ENCODE measurements at regions not wholly inside any gene's neighbourhood (a gene's known extent, or its start where the extent isn't known, plus 50 kb on each side); places are given as distances from the start of the nearest gene placed in this dataset.

DNA sequence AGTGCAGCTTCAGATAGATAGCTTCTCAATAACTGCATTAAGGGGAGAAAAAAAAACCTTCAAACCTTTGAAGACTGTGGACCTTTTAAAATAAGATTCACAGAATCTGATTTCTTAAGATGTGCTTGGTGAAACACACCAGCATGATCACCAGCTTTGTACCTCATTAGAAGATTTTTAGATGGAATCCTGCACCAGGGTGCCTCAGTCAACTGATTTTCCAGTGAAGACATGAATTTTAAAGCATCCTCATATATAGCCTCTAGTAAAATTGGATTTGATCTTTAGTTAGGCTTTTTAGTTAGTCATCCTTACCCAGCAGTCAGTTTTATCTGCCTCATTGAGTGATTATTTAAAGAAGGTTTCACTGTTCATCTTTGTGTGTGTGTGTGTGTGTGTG, 208.6 kb upstream of the DEPDC1 start (continued):
- TF ChIP-seq FOXA1 (IDR thresholded peaks at IDR 0.05), result no peak
- no peak for TF ChIP-seq TAF1 (conservative IDR thresholded peaks at IDR 0.05)
- TF ChIP-seq FOXA2 (IDR thresholded peaks at IDR 0.05), result no peak

DNA sequence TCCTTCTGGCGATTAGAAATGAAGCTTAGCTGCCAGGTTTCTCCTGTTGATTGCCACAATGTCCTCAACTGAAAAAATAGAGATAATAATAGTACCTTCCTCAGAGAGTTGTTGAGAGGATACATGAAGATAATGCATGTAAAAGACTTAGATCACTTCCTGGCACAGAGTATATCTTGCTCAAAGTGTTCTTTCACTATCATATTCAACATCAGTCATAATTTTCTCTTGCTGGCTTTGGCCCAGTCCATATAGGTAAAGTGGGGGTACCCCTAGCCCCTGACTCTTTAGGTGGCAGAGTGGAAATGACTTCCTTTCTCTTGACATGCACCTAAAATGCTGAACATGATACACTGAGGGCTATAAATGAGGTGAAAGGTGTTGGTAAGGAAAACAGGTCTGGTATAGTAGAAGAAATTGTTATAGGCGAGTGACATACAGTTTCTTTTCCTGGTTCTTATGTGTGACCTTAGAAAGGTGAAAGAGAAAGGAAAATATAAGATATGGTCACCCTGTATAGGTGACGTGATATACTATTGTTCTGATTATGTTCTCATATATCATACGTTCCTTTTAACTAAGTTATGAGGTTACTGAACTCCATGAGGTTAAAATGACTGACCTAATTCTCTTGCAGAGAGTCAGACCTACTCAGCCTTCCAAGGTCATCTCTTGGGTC, 209.9 kb upstream of the DEPDC1 start:
- no peak for TF ChIP-seq YY1 (IDR thresholded peaks at IDR 0.05)
- TF ChIP-seq, protein P1, sequence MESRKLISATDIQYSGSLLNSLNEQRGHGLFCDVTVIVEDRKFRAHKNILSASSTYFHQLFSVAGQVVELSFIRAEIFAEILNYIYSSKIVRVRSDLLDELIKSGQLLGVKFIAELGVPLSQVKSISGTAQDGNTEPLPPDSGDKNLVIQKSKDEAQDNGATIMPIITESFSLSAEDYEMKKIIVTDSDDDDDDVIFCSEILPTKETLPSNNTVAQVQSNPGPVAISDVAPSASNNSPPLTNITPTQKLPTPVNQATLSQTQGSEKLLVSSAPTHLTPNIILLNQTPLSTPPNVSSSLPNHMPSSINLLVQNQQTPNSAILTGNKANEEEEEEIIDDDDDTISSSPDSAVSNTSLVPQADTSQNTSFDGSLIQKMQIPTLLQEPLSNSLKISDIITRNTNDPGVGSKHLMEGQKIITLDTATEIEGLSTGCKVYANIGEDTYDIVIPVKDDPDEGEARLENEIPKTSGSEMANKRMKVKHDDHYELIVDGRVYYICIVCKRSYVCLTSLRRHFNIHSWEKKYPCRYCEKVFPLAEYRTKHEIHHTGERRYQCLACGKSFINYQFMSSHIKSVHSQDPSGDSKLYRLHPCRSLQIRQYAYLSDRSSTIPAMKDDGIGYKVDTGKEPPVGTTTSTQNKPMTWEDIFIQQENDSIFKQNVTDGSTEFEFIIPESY (IDR thresholded peaks at IDR 0.05), result no peak
- TF ChIP-seq, protein P2, sequence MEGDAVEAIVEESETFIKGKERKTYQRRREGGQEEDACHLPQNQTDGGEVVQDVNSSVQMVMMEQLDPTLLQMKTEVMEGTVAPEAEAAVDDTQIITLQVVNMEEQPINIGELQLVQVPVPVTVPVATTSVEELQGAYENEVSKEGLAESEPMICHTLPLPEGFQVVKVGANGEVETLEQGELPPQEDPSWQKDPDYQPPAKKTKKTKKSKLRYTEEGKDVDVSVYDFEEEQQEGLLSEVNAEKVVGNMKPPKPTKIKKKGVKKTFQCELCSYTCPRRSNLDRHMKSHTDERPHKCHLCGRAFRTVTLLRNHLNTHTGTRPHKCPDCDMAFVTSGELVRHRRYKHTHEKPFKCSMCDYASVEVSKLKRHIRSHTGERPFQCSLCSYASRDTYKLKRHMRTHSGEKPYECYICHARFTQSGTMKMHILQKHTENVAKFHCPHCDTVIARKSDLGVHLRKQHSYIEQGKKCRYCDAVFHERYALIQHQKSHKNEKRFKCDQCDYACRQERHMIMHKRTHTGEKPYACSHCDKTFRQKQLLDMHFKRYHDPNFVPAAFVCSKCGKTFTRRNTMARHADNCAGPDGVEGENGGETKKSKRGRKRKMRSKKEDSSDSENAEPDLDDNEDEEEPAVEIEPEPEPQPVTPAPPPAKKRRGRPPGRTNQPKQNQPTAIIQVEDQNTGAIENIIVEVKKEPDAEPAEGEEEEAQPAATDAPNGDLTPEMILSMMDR (IDR thresholded peaks at IDR 0.05; ENCODE audit: low read depth, low read length, missing input control), result no peak
- TF ChIP-seq, protein P3, sequence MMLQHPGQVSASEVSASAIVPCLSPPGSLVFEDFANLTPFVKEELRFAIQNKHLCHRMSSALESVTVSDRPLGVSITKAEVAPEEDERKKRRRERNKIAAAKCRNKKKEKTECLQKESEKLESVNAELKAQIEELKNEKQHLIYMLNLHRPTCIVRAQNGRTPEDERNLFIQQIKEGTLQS (IDR thresholded peaks at IDR 0.05), result no peak
- no peak for TF ChIP-seq RAD21 (IDR thresholded peaks at IDR 0.05)
- TF ChIP-seq, protein P4, sequence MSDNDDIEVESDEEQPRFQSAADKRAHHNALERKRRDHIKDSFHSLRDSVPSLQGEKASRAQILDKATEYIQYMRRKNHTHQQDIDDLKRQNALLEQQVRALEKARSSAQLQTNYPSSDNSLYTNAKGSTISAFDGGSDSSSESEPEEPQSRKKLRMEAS (IDR thresholded peaks at IDR 0.05), result no peak
- TF ChIP-seq, protein P5, sequence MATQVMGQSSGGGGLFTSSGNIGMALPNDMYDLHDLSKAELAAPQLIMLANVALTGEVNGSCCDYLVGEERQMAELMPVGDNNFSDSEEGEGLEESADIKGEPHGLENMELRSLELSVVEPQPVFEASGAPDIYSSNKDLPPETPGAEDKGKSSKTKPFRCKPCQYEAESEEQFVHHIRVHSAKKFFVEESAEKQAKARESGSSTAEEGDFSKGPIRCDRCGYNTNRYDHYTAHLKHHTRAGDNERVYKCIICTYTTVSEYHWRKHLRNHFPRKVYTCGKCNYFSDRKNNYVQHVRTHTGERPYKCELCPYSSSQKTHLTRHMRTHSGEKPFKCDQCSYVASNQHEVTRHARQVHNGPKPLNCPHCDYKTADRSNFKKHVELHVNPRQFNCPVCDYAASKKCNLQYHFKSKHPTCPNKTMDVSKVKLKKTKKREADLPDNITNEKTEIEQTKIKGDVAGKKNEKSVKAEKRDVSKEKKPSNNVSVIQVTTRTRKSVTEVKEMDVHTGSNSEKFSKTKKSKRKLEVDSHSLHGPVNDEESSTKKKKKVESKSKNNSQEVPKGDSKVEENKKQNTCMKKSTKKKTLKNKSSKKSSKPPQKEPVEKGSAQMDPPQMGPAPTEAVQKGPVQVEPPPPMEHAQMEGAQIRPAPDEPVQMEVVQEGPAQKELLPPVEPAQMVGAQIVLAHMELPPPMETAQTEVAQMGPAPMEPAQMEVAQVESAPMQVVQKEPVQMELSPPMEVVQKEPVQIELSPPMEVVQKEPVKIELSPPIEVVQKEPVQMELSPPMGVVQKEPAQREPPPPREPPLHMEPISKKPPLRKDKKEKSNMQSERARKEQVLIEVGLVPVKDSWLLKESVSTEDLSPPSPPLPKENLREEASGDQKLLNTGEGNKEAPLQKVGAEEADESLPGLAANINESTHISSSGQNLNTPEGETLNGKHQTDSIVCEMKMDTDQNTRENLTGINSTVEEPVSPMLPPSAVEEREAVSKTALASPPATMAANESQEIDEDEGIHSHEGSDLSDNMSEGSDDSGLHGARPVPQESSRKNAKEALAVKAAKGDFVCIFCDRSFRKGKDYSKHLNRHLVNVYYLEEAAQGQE (IDR thresholded peaks at IDR 0.05), result no peak
- TF ChIP-seq HNF4A (conservative IDR thresholded peaks at IDR 0.05), result no peak
- no peak for TF ChIP-seq JUND (IDR thresholded peaks at IDR 0.05)
- no peak for TF ChIP-seq SP1 (IDR thresholded peaks at IDR 0.05)
- no peak for TF ChIP-seq NR2F2 (IDR thresholded peaks at IDR 0.05)
- no peak for TF ChIP-seq EGR1 (IDR thresholded peaks at IDR 0.05; ENCODE audit: low read depth in 2 of 2)
- no peak for TF ChIP-seq FOXA1 (IDR thresholded peaks at IDR 0.05)
- no peak for TF ChIP-seq RXRA (IDR thresholded peaks at IDR 0.05)
- no peak for TF ChIP-seq TAF1 (conservative IDR thresholded peaks at IDR 0.05)
- TF ChIP-seq FOXA2 (IDR thresholded peaks at IDR 0.05), result no peak
- TF ChIP-seq HNF4G (IDR thresholded peaks at IDR 0.05), result no peak
- TF ChIP-seq GABPA (IDR thresholded peaks at IDR 0.05 in 1 of 2, conservative IDR thresholded peaks at IDR 0.05 in 1 of 2), result no peak
- no peaks in the 10 kb centered on the region for H3K36me3 ChIP-seq (ENCODE audit: control insufficient read depth in 4 of 4, insufficient read depth in 3 of 4, low read depth in 1 of 4, low read length in 3 of 4)
- H3K27ac ChIP-seq (ENCODE audit: low read depth in 1 of 2, low read length in 2 of 2), result no peak overlapping the region
- DNase-seq (ENCODE audit: low spot score), result no peak
- peaks cover 0 to 2% (median 0%) of the 10 kb centered on the region in 4 donors for H3K4me1 ChIP-seq (ENCODE audit: control insufficient read depth in 4 of 4, insufficient read depth in 4 of 4, low read length in 3 of 4)
- peaks cover 0 to 9% (median 5%) of the 10 kb centered on the region in 4 donors for H3K9me3 ChIP-seq (ENCODE audit: control insufficient read depth in 4 of 4, low read length in 3 of 4)
- WGBS, result 70% methylated on average over 4 of the region's 4 CpGs
- no peaks in the 10 kb centered on the region for H3K27me3 ChIP-seq (ENCODE audit: control insufficient read depth in 4 of 4, insufficient read depth in 4 of 4, low read length in 3 of 4)
- no peak overlapping the region for H3K4me3 ChIP-seq (ENCODE audit: low read depth in 1 of 3, low read length in 3 of 3)
- H3K9ac ChIP-seq (ENCODE audit: low read depth in 1 of 2, low read length in 2 of 2), result no peak overlapping the region
